Stimulated activated CD4-positive, alpha-beta T cell treated with anti-CD3 and anti-CD28 coated beads, Interleukin-4, amount 100 ng/mL, for 24 hours (primary cell): ENCODE measurements at regions not wholly inside any gene's neighbourhood (a gene's known extent, or its start where the extent isn't known, plus 50 kb on each side); places are given as distances from the start of the nearest gene placed in this dataset.

Experiments
- DNase-seq: peaks from one replicate; pipeline ENCODE4 v3.0.0-alpha.2; 2020

- DNase-seq = no peak
Observed at GRCh38 chr16:59252317-59252716, 518.2 kb upstream of the GOT2 start.

GRCh38 chr16:59249011-59249410, 514.9 kb upstream of the GOT2 start:
- DNase-seq = no peak

- DNase-seq = no peak
Observed at GRCh38 chr16:59242556-59242955, 508.4 kb upstream of the GOT2 start.

- DNase-seq = no peak
Observed at GRCh38 chr16:59238246-59238645, 504.1 kb upstream of the GOT2 start.

- DNase-seq = no peak
Observed at GRCh38 chr16:59236804-59237458, 502.8 kb upstream of the GOT2 start.

- DNase-seq = no peak
Observed at GRCh38 chr16:59224401-59224800, 490.3 kb upstream of the GOT2 start.

- no peak for DNase-seq
Observed at GRCh38 chr16:59220011-59220410, 485.9 kb upstream of the GOT2 start.

GRCh38 chr16:59216291-59216690, 482.2 kb upstream of the GOT2 start:
- DNase-seq = no peak

GRCh38 chr16:59214455-59214854, 480.3 kb upstream of the GOT2 start:
- DNase-seq = no peak

- DNase-seq = no peak
Observed at GRCh38 chr16:59213952-59214351, 479.8 kb upstream of the GOT2 start.

GRCh38 chr16:59212492-59213024, 478.4 kb upstream of the GOT2 start:
- no peak for DNase-seq

GRCh38 chr16:59210955-59211541, 476.9 kb upstream of the GOT2 start:
- no peak for DNase-seq

- no peak for DNase-seq
Observed at GRCh38 chr16:59205403-59205802, 471.3 kb upstream of the GOT2 start.

- DNase-seq = no peak
Observed at GRCh38 chr16:59204589-59204988, 470.5 kb upstream of the GOT2 start.

- no peak for DNase-seq
Observed at GRCh38 chr16:59202233-59202862, 468.2 kb upstream of the GOT2 start.

- DNase-seq = no peak
Observed at GRCh38 chr16:59201821-59202220, 467.7 kb upstream of the GOT2 start.

GRCh38 chr16:59201160-59201559, 467.0 kb upstream of the GOT2 start:
- DNase-seq = no peak

- no peak for DNase-seq
Observed at GRCh38 chr16:59198487-59198886, 464.4 kb upstream of the GOT2 start.

- DNase-seq = no peak
Observed at GRCh38 chr16:59195242-59195641, 461.1 kb upstream of the GOT2 start.

GRCh38 chr16:59193637-59194036, 459.5 kb upstream of the GOT2 start:
- DNase-seq = no peak

GRCh38 chr16:59192551-59193199, 458.6 kb upstream of the GOT2 start:
- DNase-seq = no peak

- no peak for DNase-seq
Observed at GRCh38 chr16:59190731-59191130, 456.6 kb upstream of the GOT2 start.

- DNase-seq = no peak
Observed at GRCh38 chr16:59188029-59188428, 453.9 kb upstream of the GOT2 start.
